SU-DHL-6 (cell line): ENCODE measurements at regions not wholly inside any gene's neighbourhood (a gene's known extent, or its start where the extent isn't known, plus 50 kb on each side); places are given as distances from the start of the nearest gene placed in this dataset.

Experiments used
- CTCF ChIP-seq: fragments of 200-600 bp; sonication (generic); IDR thresholded peaks from one replicate; pipeline ENCODE4 v1.5.1; 2017; ENCODE audit warnings: antibody characterized with exemption, mild to moderate bottlenecking, low read length, moderate library complexity; ENCODE audit not compliant: insufficient read depth, poor library complexity, severe bottlenecking
- EZH2phosphoT487 ChIP-seq: fragments of 200-600 bp; sonication (generic), shearing (Covaris generic); conservative IDR thresholded peaks from 2 replicates; pipeline ENCODE4 v1.6.1; 2018; ENCODE audit warnings: mild to moderate bottlenecking, antibody characterized with exemption, low read length, moderate library complexity, mixed read lengths

DNA sequence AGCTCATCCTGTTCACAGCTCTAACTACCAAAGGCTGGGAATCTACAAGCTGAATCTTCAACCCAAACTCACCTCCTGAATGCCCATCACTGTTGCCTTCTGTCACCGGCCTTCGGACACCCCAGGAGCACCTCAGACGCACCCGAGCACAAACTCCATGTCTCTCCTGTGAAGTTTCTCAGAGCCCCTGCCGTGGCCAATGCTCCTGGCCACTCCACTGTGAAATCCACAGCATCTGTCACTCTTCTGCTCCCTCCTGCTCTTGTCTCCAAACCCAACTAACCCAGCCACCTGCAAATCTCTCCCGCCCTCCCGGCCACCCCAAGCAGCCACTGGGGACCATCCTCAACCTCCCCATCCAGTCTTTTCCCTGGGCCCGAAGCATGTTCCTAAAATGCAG is 457.9 kb upstream of the SALL3 start:
- TF ChIP-seq CTCF (no peak), EZH2phosphoT487 (no peak)
